ENCODE measurements at regions not wholly inside any gene's neighbourhood (a gene's known extent, or its start where the extent isn't known, plus 50 kb on each side); places are given as distances from the start of the nearest gene placed in this dataset.
A peak's percentile ranks its signal among the peaks of the same experiment; 100 is the strongest.

- no peak for TF ChIP-seq CTCF (IDR thresholded peaks at IDR 0.05)
- DNase-seq (ENCODE audit: low spot score), result no peak
- ATAC-seq (ENCODE audit: insufficient number of reproducible peaks, low FRiP score, low read depth), result no peak
- Histone ChIP-seq H3K36me3 (no peaks in the 10 kb centered on the region), H3K4me1 (ENCODE audit: control insufficient read depth in 1 of 2, low read depth in 2 of 2) (peaks cover 30 to 46% of the 10 kb centered on the region in 2 donors), H3K4me3 (no peak overlapping the region), H3K9me3 (no peaks in the 10 kb centered on the region), H3K27me3 (replicated peaks; ENCODE audit: insufficient read depth) (no peaks in the 10 kb centered on the region), H3K27ac (peak overlapping the region; percentile 8 to 31)
These were observed 54.6 kb downstream of the RIN2 start for GRCh38 chr20:19812696-19813095.

GRCh38 chr20:19813846-19814640 is 56.0 kb downstream of the RIN2 start:
- no peak for TF ChIP-seq CTCF (IDR thresholded peaks at IDR 0.05)
- Histone ChIP-seq H3K4me1 (ENCODE audit: control insufficient read depth in 1 of 2, low read depth in 2 of 2) (peaks cover 30 to 40% of the 10 kb centered on the region in 2 donors), H3K9me3 (no peaks in the 10 kb centered on the region), H3K4me3 (no peak overlapping the region), H3K27me3 (replicated peaks; ENCODE audit: insufficient read depth) (no peaks in the 10 kb centered on the region), H3K27ac (peak overlapping the region; percentile 22 to 68), H3K36me3 (no peaks in the 10 kb centered on the region)
- DNase-seq (ENCODE audit: low spot score) (no peak), ATAC-seq (ENCODE audit: insufficient number of reproducible peaks, low FRiP score, low read depth) (no peak)

DNA sequence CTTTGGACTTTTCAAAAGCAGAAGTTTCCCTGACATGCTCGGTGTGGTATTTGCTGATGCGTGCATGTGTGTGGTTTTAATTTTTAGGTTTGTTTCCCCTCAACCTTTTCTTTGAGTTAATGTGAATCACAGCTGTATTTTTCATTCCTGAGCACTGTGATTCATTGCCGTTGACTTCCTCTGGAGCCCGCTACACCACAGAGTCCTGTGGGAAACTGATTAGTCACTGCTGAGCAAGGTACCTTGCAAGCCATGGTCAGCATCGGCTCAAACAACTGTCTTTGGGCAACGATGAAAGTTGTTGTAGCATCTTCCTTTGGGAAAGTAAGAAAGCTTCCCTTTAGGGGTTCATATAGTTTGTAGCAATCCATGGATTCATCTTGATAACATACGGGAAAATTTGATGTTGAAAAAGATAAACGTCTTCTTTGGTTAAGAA is 57.5 kb downstream of the RIN2 start:
- ATAC-seq (ENCODE audit: insufficient number of reproducible peaks, low FRiP score, low read depth), result peak; percentile 85
- peak overlapping the region; percentile 41 to 68 for H3K27ac ChIP-seq

DNA sequence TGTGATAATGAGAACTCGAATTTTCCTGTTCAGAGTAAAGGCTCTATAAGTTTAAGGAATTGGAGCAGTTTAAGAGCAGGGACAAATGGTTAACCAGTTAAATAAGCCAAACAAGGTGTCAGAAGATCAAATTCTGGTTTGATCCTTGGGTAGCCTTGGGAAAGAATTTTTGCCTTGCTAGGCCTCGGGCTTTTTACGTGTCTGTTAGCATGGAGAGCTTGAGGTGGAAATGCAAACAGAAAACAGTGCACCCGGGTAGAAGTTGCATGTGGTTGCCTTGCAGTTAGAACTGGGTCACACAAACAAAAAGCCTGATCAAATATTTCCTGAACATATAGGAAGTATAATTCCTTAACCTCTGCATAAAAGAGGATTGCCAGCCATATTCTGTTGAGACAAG is 58.3 kb downstream of the RIN2 start:
- ATAC-seq (ENCODE audit: insufficient number of reproducible peaks, low FRiP score, low read depth), result no peak
- Histone ChIP-seq H3K4me3 (no peak overlapping the region), H3K4me1 (ENCODE audit: control insufficient read depth in 1 of 2, low read depth in 2 of 2) (peaks cover 30 to 40% of the 10 kb centered on the region in 2 donors), H3K27me3 (replicated peaks; ENCODE audit: insufficient read depth) (no peaks in the 10 kb centered on the region), H3K36me3 (no peaks in the 10 kb centered on the region), H3K27ac (peak overlapping the region in 1 of 2 donors; percentile 68), H3K9me3 (no peaks in the 10 kb centered on the region)
- TF ChIP-seq CTCF (IDR thresholded peaks at IDR 0.05), result no peak
- DNase-seq (ENCODE audit: low spot score), result no peak

More for the DNA sequence above, 57.5 kb downstream of the RIN2 start:
- peaks cover 30 to 40% of the 10 kb centered on the region in 2 donors for H3K4me1 ChIP-seq (ENCODE audit: control insufficient read depth in 1 of 2, low read depth in 2 of 2)
- peak; percentile 39 for DNase-seq (ENCODE audit: low spot score)
- no peaks in the 10 kb centered on the region for H3K36me3 ChIP-seq
- peak; percentile 21 for TF ChIP-seq CTCF (IDR thresholded peaks at IDR 0.05)
- H3K4me3 ChIP-seq, result no peak overlapping the region
- H3K9me3 ChIP-seq, result no peaks in the 10 kb centered on the region
- H3K27me3 ChIP-seq (replicated peaks; ENCODE audit: insufficient read depth), result no peaks in the 10 kb centered on the region

DNA sequence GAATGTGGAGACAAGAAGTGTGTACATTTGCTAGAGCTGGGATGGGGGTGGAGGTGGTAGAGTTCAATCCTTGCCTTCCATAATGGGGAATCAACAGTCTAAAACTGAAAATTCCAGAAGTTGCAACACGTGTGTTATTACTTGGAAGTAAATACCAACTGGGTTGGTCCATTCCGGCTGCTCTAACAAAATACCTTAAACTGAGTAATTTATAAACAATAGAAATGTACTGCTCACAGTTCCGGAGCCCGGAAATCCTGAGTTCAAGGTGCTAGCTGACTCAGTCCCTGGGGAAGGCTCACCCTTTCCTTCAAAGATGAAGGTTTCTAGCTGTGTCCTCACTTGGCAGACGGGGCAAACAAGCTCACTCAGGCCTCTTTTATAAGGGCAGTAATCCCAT is 59.0 kb downstream of the RIN2 start:
- Histone ChIP-seq H3K4me1 (ENCODE audit: control insufficient read depth in 1 of 2, low read depth in 2 of 2) (peaks cover 30 to 40% of the 10 kb centered on the region in 2 donors), H3K27ac (no peak overlapping the region), H3K9me3 (no peaks in the 10 kb centered on the region), H3K36me3 (no peaks in the 10 kb centered on the region), H3K27me3 (replicated peaks; ENCODE audit: insufficient read depth) (no peaks in the 10 kb centered on the region), H3K4me3 (no peak overlapping the region)
- ATAC-seq (ENCODE audit: insufficient number of reproducible peaks, low FRiP score, low read depth), result no peak
- TF ChIP-seq CTCF (IDR thresholded peaks at IDR 0.05), result no peak
- no peak for DNase-seq (ENCODE audit: low spot score)
